Kidney glomerular epithelial cell (primary cell): ENCODE measurements at regions not wholly inside any gene's neighbourhood (a gene's known extent, or its start where the extent isn't known, plus 50 kb on each side); places are given as distances from the start of the nearest gene placed in this dataset.
"Not testable (repeated sequence)": the region's sequence is repeated elsewhere in the genome, so short reads cannot be mapped to it uniquely, and the experiment has no call there.

Source experiments
- DNase-seq: peaks from one replicate; lab custom pipeline; 2025; lab: John Stamatoyannopoulos, UW

DNA sequence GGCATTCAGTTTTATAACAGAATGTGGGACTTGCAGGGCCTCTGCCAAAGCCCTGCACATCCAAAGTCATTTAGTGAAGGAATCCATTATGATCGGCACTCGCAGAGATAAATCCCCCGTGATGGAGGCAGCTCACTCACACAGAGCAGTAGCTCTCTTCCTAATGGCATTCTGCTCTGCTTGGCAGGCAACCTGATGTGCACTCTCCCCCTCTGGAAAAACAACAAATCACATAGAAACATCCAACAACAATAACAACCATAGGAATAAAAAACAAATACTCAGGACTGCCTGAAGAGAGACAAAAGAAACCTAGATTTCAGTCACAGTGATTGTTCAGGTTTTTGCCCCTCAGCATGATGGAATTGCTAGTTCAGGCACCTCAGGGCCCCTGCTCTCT lies 59.7 kb downstream of the NAA11 start:
- no peak for DNase-seq

DNA sequence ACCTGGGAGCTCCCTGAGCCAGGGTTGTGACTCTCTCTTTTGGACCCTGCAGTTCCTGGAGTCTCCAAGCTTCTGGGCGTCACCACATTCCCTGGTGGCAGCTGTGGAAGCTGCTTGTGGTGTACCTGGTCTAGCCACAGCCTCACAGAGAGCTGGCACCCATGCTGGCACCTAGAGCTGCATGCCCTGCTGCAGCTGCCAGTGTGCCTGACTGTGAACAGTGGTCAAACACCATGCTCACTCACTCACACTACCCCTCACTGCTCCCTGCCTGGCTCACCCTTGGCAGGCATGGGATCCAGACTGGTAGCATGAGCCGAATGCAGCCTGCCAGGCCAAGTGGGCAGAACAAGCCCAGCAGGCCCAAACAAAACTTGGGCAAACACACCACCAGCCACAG lies 66.6 kb downstream of the NAA11 start:
- DNase-seq = no peak

DNA sequence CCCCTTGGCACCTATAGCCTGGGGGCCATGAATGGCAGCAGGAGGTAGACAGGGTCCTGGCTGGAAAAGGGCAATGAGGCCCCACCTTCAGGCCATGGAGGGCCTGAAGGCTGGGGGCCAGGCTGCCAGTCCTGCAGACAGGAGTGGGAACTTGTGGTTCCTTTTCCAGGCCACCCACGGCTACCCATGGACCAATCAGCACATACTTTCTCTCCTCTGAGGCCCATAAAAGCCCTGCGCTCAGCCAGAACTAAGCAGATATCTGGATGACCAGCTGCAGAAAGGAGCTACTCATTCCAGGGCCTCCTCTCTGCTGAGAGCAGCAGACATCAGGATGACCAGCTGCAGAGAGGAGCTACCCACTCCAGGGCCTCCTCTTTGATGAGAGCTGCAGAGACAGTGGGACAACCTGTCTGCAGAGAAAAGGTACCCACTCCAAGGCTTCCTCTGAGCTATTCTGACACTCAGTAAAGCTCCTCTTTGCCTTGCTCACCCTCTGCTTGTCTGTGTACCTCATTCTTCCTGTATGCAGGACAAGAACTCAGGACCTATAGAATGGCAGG lies 67.2 kb downstream of the NAA11 start:
- no peak for DNase-seq

DNA sequence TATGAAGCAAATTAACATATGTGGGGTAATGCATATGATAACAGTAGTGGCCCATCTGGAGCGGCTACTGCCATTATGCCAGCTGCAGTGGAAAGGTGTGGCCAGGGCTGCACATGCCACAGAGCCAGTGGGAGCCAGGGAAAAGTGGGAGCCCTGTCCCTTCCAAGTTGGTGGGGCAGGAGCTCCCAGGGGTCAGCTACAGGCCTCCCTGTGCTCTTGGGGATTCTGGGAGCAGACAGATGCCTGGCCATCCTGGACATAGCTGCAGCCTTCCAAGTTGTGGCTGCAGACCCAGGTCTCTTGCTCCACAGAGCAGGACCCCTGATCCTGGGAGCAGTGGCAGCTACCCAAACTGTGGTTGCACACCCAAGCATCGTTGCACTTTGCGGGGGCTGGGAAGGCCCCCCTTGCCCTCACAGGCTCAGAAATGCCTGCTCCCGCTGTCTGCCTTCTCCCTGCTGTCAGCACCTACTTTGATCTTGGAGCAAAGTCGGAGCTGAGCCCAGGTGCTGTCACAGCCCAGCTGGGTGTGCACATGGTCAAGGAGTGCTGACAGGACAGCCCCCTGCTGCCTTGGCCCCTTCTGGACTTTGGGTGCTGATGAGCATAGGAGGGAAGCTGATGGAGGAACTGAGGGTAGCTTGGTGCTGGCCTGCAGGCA lies 67.8 kb downstream of the NAA11 start:
- DNase-seq = no peak

DNA sequence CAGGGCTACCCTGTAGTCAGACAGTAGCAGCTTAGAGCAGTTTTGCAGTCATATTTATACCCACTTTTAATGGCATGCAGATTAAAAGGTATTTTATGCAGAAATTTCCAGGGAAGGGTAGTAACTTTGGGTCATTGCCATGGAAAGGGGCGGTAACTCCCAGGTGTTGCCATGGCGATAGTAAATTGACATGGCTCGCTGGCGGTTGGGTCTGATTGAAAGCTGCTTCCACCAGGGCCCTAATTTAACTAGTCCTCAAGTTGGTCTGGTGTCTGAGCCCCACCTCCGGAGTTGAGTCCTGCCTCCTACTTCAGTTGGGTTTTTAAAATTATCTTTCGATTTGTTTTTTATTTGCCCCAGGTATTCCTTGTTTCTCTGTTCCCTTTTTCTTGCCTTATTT lies 70.1 kb downstream of the NAA11 start:
- DNase-seq = no peak

DNA sequence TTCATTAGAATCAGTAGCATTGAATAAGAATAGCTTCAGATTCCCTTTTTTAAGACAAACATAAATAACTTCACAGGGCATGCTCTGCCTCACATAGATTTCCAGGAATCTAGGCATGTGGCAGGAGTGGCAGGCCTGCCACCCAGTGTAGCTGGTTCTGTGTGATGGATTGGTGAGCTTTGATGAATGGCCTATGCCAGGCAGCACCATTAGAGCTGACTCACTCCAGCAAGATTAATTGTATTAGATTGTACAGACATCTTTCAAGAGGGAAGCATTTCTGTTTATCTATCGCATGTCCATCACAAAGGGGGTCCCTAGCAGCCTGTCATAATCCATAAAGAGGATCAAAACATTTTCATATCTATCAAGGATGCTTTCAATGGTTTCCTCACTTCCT lies 71.9 kb downstream of the NAA11 start:
- no peak for DNase-seq

DNA sequence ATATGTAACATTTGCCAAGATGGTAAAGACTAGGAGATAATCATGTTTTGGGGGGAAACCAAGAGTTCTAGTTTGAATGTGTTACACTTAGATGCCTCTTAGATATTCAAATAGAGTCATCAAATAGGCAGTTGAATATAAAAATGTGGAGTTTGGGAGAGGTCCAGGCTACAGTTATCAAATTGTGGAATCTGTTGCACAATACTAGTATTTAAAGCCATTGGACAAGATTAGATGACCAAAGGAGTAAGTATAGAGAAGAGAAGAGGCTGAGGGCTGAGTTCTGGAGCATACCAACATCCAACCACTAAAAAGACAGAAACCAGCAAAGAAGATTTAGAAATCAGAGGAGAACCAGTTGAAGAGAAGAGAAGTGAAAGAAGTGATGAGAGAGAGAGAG lies 72.7 kb downstream of the NAA11 start:
- DNase-seq = no peak

DNA sequence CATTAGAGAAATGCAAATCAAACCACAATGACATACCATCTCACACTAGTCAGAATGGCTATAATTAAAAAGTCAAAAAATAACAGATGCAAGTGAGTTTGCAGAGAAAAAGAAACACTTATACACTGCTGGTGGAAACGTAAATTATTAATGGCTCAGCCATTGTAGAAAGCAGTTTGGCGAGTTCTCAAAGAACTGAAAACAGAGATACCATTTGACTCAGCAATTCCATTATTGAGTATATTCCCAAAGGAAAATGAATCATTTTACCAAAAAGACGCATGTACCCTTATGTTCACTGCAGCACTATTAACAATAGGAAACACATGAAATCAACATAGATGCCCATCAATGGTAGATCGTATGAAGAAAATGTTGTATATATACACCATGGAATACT lies 75.0 kb downstream of the NAA11 start:
- peak; percentile 10 for DNase-seq

DNA sequence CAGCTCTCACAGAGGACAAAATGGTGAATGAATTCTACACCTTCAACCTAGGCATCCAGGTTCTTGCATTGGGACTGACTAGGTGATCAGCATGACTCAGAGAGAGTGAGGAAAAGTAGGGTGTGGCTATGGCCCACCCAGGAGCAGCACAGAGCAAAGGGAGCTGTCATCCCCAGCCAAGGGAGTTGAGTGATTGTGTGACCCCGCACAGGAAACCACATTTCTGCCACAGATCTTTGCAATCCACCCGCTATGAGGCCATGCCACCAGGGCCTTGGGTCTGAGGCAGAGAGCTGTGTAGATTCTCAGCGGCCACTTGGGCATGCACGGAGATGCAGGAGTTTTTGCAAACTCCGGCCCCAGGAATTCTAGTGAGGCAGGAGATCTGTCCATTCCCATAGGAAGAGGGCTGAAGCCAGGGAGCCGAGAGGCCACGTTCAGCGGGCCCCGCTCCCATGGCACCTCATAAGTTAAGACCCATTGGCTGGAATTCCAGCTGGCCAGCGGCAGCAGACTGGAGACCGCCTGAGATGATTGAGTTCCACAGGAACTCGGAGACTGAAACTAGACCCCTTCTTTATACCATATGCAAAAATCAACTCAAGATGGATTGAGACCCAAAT lies 75.9 kb downstream of the NAA11 start:
- DNase-seq = no peak

DNA sequence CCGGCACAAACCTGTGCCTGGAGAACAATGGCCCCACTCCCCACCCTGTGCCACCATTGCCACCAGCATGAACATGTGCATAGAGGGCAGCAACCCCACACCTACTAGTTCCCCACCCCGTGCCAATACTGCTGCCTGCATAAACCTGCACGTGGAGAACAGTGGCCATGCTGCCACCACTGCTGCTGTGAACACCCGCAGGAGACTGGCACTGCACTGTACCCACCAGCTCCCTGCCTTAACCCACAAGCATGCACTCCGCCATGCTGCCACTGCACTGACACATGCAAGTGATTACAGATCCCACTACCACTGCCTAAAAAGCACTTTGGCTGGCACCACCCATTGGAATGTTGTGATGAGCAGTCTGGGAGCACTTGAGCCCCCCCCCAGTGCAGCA lies 77.3 kb downstream of the NAA11 start:
- DNase-seq = no peak

DNA sequence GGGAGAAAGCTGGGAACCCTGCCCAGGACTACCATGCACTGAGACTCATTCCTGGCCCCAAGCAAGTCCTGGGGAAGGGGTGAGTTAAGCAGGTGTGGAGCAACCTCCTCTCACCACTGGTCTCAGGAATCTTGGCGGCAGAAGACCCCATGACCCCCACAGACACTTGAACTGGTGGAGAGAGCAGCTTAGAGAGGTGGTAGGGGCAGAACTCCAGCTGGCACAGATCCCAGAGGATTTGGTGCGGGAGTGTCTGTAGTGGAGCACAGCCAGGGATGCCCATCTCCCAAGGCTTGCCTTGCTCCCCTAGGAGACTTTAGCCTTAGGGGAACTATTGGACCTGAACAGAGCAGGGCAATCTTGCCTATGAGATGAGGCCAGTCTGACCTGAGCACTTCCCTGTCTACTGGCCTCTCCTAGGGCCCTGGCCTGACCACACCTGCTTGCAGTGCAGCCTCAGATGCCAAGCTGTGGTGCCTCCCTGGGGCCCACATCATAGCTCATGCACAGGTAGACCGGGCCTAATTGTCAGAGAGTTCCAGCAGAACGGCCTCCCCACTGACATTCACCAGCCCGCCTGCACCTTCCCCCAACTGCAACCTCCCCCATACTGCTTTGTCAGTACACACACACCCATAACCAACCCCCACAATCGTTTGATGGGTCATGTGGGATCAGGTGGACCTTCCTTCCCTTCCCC lies 78.0 kb downstream of the NAA11 start:
- no peak for DNase-seq

DNA sequence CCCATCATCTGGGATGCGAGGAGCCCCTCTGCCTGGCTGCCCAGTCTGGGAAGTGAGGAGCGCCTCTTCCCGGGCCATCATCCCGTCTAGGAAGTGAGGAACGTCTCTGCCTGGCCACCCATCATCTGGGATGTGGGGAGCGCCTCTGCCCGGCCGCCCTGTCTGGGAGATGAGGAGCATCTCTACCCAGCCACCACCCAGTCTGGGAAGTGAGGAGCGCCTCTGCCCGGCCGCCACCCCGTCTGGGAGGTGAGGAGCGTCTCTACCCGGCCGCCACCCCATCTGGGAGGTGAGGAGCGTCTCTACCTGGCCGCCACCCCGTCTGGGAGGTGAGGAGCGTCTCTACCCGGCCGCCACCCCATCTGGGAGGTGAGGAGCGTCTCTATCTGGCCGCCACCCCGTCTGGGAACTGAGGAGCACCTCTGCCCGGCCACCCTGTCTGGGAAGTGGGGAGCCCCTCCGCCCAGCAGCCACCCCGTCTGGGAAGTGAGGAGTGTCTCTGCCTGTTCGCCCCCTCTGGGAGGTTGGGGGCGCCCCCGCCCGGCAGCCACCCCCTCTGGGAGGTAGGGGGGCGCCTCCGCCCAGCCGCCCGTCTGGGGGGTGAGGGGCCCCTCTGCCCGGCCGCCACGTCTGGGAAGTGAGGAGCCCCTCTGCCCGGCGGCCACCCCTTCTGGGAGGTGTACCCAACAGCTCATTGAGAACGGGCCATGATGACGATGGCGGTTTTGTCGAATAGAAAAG lies 80.5 kb downstream of the NAA11 start:
- not testable (repeated sequence) for DNase-seq

DNA sequence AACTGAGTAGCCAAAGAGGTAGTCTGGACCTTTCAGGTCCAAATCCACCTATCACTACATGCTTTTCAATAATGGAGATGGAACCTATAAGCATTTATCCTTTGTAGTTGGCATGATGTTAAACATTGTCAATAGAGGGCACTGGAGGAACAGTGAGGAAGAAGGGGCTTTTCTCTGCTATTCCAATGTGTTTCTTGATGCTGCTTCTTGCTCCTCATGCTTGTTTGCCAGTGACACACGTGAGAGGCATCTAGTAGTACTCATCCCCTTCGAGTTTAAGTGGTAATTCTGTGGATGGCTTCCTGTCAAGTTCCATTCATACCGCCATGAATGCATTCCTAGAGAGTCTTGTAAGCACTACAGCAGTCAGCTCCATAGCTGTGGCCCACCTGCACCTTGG lies 84.0 kb downstream of the NAA11 start:
- DNase-seq = peak; percentile 22

DNA sequence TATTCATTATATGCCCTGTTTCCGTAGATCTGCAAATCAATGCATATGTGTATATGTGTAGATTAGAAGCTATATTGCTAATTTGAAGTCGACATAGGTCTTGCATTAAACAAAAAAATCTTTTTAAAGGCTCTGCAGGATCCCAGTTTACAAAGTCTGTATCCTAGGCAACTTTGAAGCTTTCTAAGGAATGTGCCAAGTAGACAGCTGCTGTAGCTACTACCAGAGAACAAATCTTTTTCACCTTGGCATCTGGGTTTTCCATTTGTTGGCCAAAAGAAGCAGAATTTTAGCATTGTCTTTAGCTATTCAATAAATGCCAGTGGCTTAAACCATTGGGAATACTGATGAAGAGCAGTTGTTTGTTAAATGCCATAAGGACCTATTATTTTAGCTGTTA lies 88.0 kb downstream of the NAA11 start:
- DNase-seq = no peak

DNA sequence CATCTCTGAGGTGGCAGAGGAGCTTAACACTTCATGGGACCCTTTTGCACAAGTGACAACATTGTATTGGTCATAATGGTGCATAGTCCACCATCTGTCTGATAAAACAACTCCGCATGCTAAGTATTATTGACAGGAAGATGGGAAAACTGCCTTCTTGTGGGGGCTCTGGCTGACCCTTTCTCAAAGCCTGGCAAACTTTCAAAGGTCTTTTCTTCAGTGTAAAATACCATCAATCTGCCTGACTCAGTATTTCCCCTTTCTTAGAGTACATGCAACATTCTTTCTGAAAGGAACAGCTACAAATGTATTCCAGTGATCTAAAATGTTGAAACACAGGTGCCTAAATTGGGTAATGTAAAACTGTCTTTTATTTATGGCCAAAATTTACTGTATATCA lies 89.1 kb downstream of the NAA11 start:
- no peak for DNase-seq

DNA sequence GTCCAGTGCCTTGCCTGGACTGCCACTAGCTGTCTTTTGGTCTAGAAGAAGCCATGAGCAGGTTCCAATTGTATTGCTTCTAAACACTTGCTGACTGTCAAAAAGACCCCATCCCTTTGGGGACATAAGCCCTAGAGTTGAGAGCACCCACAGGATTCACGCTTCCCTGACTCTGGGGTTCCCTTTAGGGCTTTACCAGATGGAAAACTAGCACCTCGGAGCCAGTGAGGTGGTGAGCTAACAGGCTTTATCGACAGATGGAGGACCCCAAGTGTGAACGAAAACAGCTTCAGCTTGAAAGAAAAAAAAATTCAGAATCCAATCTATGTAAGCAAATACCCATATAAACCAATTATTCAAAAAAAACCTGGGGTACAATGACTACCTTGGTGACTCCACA lies 90.8 kb downstream of the NAA11 start:
- no peak for DNase-seq

DNA sequence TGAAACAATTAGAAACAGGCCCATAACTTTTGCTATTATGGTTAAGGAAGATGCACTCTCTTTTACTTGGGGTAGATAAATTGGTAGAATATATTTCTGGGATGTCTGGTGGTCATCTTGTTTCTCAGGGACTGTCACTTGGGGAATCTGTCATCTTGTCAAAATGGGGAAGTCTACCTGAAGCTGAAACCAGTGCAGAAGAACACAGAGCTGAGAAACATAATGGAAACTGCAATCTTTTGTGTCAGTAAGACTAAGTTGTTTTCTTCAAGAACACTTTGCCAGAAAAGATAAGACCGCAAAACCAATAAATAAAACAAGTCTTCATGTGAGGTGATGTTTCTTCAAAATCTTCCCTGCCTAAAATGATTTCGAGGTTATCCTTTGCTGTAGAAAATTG lies 92.0 kb downstream of the NAA11 start:
- no peak for DNase-seq

DNA sequence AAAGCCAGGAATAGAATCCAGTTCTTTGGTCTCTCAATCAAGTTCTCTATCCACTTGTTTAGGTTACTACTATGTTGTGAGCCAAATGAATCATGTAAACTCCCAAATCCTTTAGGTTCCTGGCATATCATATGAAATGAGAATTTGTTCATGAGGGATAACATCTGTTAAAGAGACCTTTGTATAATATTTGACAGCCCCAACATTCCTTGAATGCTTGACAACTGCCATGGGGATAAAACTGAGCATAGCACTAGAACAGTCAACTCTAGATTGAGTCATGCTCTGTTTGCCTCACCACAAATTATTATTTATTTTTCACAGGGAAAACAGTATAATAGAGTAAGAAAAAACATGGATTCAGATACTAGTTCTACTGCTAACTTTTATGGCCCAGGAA lies 93.3 kb downstream of the NAA11 start:
- DNase-seq = peak; percentile 76

DNA sequence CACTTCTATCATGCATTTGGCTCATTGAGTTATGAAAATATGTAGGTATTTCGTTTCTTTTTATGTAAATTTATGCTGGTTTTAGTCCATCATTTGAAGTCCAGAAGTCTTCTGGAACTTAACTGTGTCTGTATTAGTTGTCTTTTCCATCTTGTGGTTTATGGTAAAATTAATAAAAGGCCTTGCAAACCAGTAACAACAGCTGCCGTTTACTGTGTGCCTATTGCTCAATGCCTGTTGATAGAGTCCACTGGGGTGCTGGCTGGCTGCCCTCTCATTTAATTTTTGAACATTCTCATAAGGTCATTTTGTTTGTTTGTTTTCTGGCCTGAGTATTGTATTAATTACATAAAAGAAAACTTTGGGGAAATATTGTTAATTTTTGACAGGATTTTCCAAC lies 98.0 kb downstream of the NAA11 start:
- no peak for DNase-seq

DNA sequence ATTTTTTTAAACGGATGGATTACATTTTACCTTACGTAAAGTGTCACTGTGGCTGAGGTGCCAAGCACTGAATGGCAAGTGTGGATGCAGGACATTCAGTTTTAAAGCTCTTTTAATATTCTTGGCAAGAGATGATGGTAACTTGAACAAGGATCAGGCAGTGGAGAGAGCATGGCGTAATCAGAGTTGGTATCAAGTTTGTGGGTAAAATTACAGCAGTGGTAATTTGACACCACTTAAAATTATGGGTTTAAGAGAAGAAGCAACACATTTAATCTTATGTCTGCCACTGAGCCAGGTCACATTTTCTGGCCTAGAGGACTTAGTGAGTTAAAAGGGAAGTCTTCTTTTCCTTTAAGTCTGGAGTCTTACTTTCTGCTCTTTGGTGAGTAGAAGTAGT lies 100.5 kb downstream of the NAA11 start:
- DNase-seq = no peak

DNA sequence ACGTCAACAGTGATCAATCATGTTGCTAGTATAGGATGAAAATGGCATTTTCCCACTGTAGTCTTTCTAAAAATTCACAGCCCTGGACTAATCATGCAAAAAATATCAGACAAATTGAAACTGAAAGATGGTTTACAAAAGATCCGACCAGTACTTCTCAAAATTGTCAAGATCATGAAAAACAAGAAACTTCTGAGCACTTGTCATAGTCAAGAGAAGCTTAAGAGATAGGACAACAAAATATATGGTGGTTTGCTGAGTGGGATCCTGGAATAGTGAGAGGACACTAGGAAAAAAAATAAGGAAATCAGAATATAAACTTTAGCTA lies 101.1 kb downstream of the NAA11 start:
- no peak for DNase-seq

DNA sequence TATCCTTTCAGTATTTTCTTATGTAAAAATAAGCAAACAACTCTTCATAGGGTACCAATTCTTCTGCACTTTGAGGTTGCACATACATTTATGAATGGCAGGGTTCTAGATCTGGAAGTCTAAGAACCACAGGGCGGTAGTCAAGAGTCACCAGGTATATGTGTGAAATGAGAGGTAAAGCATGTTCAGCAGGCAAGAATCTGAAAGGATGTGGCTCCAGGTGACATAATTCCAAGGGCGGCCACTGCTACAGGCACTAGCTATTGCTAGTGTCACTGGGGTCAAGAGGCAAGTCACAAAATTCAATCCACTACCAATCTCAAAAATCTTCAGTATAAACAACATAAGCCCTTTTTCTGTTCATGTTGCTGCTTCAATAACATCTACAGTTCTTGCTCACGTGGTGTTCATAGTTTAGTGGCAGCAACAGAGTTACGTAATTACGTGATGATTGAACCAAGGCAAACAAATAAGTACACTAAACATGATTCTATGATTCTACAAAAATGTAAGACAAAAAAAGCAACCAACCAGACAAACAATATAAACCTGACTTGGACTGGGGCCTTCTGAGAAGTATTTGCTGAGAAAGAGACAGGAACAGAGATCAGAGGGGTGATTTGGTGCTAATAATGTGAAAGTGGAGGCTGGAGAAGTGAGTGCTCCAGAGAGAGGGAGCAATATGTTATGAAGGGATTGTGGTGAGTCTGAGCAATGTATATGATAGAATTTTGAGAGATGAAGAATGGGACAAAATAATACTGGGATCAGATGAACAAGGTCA lies 101.7 kb downstream of the NAA11 start:
- DNase-seq = no peak
